ENCODE measurements at regions not wholly inside any gene's neighbourhood (a gene's known extent, or its start where the extent isn't known, plus 50 kb on each side); places are given as distances from the start of the nearest gene placed in this dataset.

GRCh38 chr9:30967476-30967875, 1417.0 kb upstream of the ACO1 start:
- no peak overlapping the region for H2AFZ ChIP-seq (ENCODE audit: low read depth, low read length)
- no peaks in the 10 kb centered on the region for H3K36me3 ChIP-seq (ENCODE audit: control insufficient read depth in 2 of 2, extremely low read depth in 1 of 2, insufficient read depth in 2 of 2, low read length in 2 of 2)
- FAIRE-seq (no peak), DNase-seq (ENCODE audit: low read depth, low spot score) (no peak)
- no peak overlapping the region for H3K4me3 ChIP-seq (replicated peaks in 1 of 3; ENCODE audit: insufficient read depth in 1 of 3, low read depth in 1 of 3, low read length in 3 of 3)
- peaks cover 2% of the 10 kb centered on the region for H3K9me3 ChIP-seq (replicated peaks; ENCODE audit: control insufficient read depth, insufficient read depth, low read length)
- H3K9me1 ChIP-seq (replicated peaks; ENCODE audit: control insufficient read depth, extremely low read depth, insufficient read depth, low read length) = no peaks in the 10 kb centered on the region
- no TSS peak for BruUV-seq (replicated peaks)
- no peak overlapping the region for H3K27ac ChIP-seq (ENCODE audit: insufficient read depth, low read depth, low read length)
- no peak overlapping the region for H3K9ac ChIP-seq (replicated peaks; ENCODE audit: extremely low read depth, insufficient read depth, low read length)
- no peak overlapping the region for H3K4me2 ChIP-seq (ENCODE audit: insufficient read depth, low read length)
- POLR2A ChIA-PET = no interaction called here
- intact Hi-C loops (cut with micrococcal nuclease) = no loop called here
- no peaks in the 10 kb centered on the region for H3K79me2 ChIP-seq (ENCODE audit: control insufficient read depth, insufficient read depth, low read length)
- no peaks in the 10 kb centered on the region for H4K20me1 ChIP-seq (replicated peaks; ENCODE audit: control insufficient read depth, extremely low read depth, insufficient read depth, low read length)
- TF ChIP-seq FOS (IDR thresholded peaks at IDR 0.05; ENCODE audit: borderline replicate concordance, insufficient read depth, low read length) (no peak), MAX (IDR thresholded peaks at IDR 0.05; ENCODE audit: insufficient read depth, insufficient read length) (no peak), POLR2A (IDR thresholded peaks at IDR 0.05; ENCODE audit: low read depth, low read length) (no peak), MYC (IDR thresholded peaks at IDR 0.05; ENCODE audit: low read depth, low read length) (no peak), POLR2AphosphoS5 (IDR thresholded peaks at IDR 0.05; ENCODE audit: insufficient read depth, low read depth, low read length) (no peak), GATA2 (IDR thresholded peaks at IDR 0.05; ENCODE audit: insufficient read depth, insufficient read length, low read depth, low read length) (no peak), EZH2 (IDR thresholded peaks at IDR 0.05; ENCODE audit: borderline replicate concordance, low read depth, low read length, severe bottlenecking) (no peak)
- TF ChIP-seq, protein P1, sequence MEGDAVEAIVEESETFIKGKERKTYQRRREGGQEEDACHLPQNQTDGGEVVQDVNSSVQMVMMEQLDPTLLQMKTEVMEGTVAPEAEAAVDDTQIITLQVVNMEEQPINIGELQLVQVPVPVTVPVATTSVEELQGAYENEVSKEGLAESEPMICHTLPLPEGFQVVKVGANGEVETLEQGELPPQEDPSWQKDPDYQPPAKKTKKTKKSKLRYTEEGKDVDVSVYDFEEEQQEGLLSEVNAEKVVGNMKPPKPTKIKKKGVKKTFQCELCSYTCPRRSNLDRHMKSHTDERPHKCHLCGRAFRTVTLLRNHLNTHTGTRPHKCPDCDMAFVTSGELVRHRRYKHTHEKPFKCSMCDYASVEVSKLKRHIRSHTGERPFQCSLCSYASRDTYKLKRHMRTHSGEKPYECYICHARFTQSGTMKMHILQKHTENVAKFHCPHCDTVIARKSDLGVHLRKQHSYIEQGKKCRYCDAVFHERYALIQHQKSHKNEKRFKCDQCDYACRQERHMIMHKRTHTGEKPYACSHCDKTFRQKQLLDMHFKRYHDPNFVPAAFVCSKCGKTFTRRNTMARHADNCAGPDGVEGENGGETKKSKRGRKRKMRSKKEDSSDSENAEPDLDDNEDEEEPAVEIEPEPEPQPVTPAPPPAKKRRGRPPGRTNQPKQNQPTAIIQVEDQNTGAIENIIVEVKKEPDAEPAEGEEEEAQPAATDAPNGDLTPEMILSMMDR (IDR thresholded peaks at IDR 0.05; ENCODE audit: extremely low read depth in 1 of 2, insufficient read depth in 1 of 2, low read depth in 1 of 2, low read length in 2 of 2) = no peak
- CTCF ChIA-PET = no interaction called here
- no peaks in the 10 kb centered on the region for H3K27me3 ChIP-seq (ENCODE audit: control insufficient read depth in 2 of 2, insufficient read depth in 2 of 2, low read length in 2 of 2)
- H3K4me1 ChIP-seq (ENCODE audit: control insufficient read depth, extremely low read depth, insufficient read depth, low read length) = no peaks in the 10 kb centered on the region
- dilution Hi-C loops (cut with MboI; ENCODE audit: extremely low pct_ligation_motif_present, low sequenced_read_pairs) = no loop called here
